K562 (cell line): ENCODE measurements at regions not wholly inside any gene's neighbourhood (a gene's known extent, or its start where the extent isn't known, plus 50 kb on each side); places are given as distances from the start of the nearest gene placed in this dataset.
A peak's percentile ranks its signal among the peaks of the same experiment; 100 is the strongest.

ENCODE experiments used
- ATAC-seq: fragments of 200-7000 bp; cut with Tn5 transposase; 3 replicates; pipeline ENCODE4 v1.9.1; 2020; ENCODE audit warnings: moderate library complexity
- BruUV-seq: library from RNA; stranded (reverse); fragments of 400-500 nt; replicated peaks from 2 replicates; lab custom pipeline; 2021; lab: Mats Ljungman, UMichigan
- CTCF ChIA-PET: fragments of 300-600 bp; formaldehyde crosslinking; extraction: SDS; loops from one replicate; lab custom pipeline; 2021; ENCODE audit warnings: low intra/inter-chr PET ratio; lab: Yijun Ruan, JAX
- POLR2A ChIA-PET: fragments of 300-600, 350-650 bp; sonication (Branson Sonifier 250); formaldehyde crosslinking; extraction: SDS; loops from one replicate; lab custom pipeline; 2021; ENCODE audit warnings: antibody characterized with exemption, inconsistent platforms; lab: Yijun Ruan, JAX
- DNase-seq, 4 experiments: peaks; one replicate each; pipeline versions ENCODE4 v3.0.0 to v3.0.0-alpha.2; 2011 to 2018; ENCODE audit warnings: low spot score in 3 of 4, mixed read lengths in 3 of 4; ENCODE audit errors: extremely low read depth in 1 of 4
- FAIRE-seq: peaks from 2 replicates; lab custom pipeline; 2011; peaks lifted over from hg19 to GRCh38; lab: Jason Lieb, UNC
- H2AFZ ChIP-seq: 2 replicates; pipeline ENCODE4 v1.6.0; 2011; ENCODE audit warnings: low read depth, low read length, control low read depth, inconsistent platforms
- H3K27ac ChIP-seq: fragments of 200-600 bp; 3 replicates; pipeline ENCODE4 v1.8.0; 2011; ENCODE audit warnings: low read depth, mild to moderate bottlenecking, control low read depth, inconsistent platforms, low read length, moderate library complexity, mixed read lengths; ENCODE audit errors: extremely low read depth
- H3K27me3 ChIP-seq, 2 experiments: fragments of 300-600 bp in 1 of 2; 2 replicates in 1 of 2; 3 replicates in 1 of 2; pipeline versions ENCODE4 v1.6.0 to v1.8.0; 2011; ENCODE audit warnings: inconsistent platforms in 2 of 2, low read length in 2 of 2, mild to moderate bottlenecking in 1 of 2, mixed read lengths in 1 of 2, moderate library complexity in 1 of 2; ENCODE audit not compliant: control insufficient read depth in 2 of 2, insufficient read depth in 2 of 2
- H3K36me3 ChIP-seq: fragments of 300-600 bp; 3 replicates; pipeline ENCODE4 v1.8.0; 2011; ENCODE audit warnings: mild to moderate bottlenecking, low read length, inconsistent platforms; ENCODE audit not compliant: control insufficient read depth, insufficient read depth
- H3K4me1 ChIP-seq, 2 experiments: fragments of 200-600 bp in 1 of 2; replicated peaks in 1 of 2; 2 replicates in 1 of 2; 3 replicates in 1 of 2; pipeline versions ENCODE4 v1.5.1 to v1.8.0; 2011; ENCODE audit warnings: inconsistent platforms in 2 of 2, low read length in 2 of 2, mild to moderate bottlenecking in 1 of 2, mixed read lengths in 1 of 2, moderate library complexity in 1 of 2; ENCODE audit not compliant: control insufficient read depth in 2 of 2, insufficient read depth in 2 of 2
- H3K4me2 ChIP-seq: 2 replicates; pipeline ENCODE4 v1.6.1; 2011; ENCODE audit warnings: low read length, control low read depth, inconsistent platforms, mixed read lengths; ENCODE audit not compliant: insufficient read depth
- H3K4me3 ChIP-seq: fragments of 200-600 bp; sonication (generic), shearing (Covaris generic); 2 replicates; pipeline ENCODE4 v1.5.1; 2016; ENCODE audit warnings: control low read depth, inconsistent platforms
- H3K79me2 ChIP-seq: fragments of 200-600 bp; 3 replicates; pipeline ENCODE4 v1.8.0; 2011; ENCODE audit warnings: low read length, inconsistent platforms; ENCODE audit not compliant: control insufficient read depth, insufficient read depth
- H3K9ac ChIP-seq, 2 experiments: 2 replicates each; pipeline versions ENCODE4 v1.6.0 to v1.6.1; 2011; ENCODE audit warnings: low read depth in 2 of 2, low read length in 2 of 2, control low read depth in 1 of 2, inconsistent platforms in 1 of 2, mild to moderate bottlenecking in 1 of 2, mixed read lengths in 1 of 2; ENCODE audit not compliant: insufficient read depth in 1 of 2
- H3K9me1 ChIP-seq: one replicate; pipeline ENCODE4 v1.6.0; 2011; ENCODE audit warnings: inconsistent platforms, mild to moderate bottlenecking, low read length, moderate library complexity; ENCODE audit not compliant: control insufficient read depth, insufficient read depth
- H3K9me3 ChIP-seq: replicated peaks from 2 replicates; pipeline ENCODE4 v1.5.1; 2011; ENCODE audit warnings: low read depth, low read length, inconsistent platforms; ENCODE audit not compliant: control insufficient read depth, insufficient read depth
- H4K20me1 ChIP-seq: replicated peaks from 2 replicates; pipeline ENCODE4 v1.6.1; 2011; ENCODE audit warnings: low read length, inconsistent platforms, mixed read lengths; ENCODE audit not compliant: control insufficient read depth, insufficient read depth
- CBX5 ChIP-seq: IDR thresholded peaks from 2 replicates; pipeline ENCODE4 v1.6.1; 2014; ENCODE audit warnings: low read depth, borderline replicate concordance
- E2F3 ChIP-seq: fragments of 250-450 bp; sonication (Bioruptor Pico); IDR thresholded peaks from 2 replicates; pipeline ENCODE4 v1.4.0; 2020; ENCODE audit warnings: mild to moderate bottlenecking
- EHMT2 ChIP-seq: fragments of 450-650 bp; IDR thresholded peaks from 2 replicates; pipeline ENCODE4 v1.6.1; 2018; ENCODE audit warnings: antibody characterized with exemption
- FOXA3 ChIP-seq, 2 experiments: fragments of 450-650 bp in 1 of 2; sonication (generic) in 1 of 2; formaldehyde crosslinking; IDR thresholded peaks in 1 of 2; conservative IDR thresholded peaks in 1 of 2; 2 replicates each; pipeline versions ENCODE4 v1.4.0 to v1.8.0; 2020 to 2022; ENCODE audit warnings: mild to moderate bottlenecking in 2 of 2, missing genetic modification reagents in 1 of 2
- FOXJ3 ChIP-seq: sonication (generic); formaldehyde crosslinking; IDR thresholded peaks from 2 replicates; pipeline ENCODE4 v1.4.0; 2020; ENCODE audit warnings: mild to moderate bottlenecking, missing genetic modification reagents
- KAT8 ChIP-seq: fragments of 450-650 bp; IDR thresholded peaks from 2 replicates; pipeline ENCODE4 v1.6.1; 2016; ENCODE audit warnings: low read depth, mild to moderate bottlenecking
- NCOA2 ChIP-seq, 2 experiments: fragments of 450-650 bp; IDR thresholded peaks; 2 replicates each; pipeline ENCODE4 v1.6.1; 2018; ENCODE audit warnings: mild to moderate bottlenecking in 2 of 2, moderate library complexity in 1 of 2; ENCODE audit not compliant: partially characterized antibody in 2 of 2
- NR2C1 ChIP-seq, 2 experiments: fragments of 450-650 bp; IDR thresholded peaks; 2 replicates each; pipeline ENCODE4 v1.6.1; 2017; ENCODE audit warnings: mild to moderate bottlenecking in 2 of 2, antibody characterized with exemption in 1 of 2, inconsistent platforms in 1 of 2, missing compliant biosample characterization in 1 of 2, missing genetic modification characterization in 1 of 2
- RAD21 ChIP-seq, 2 experiments: fragments of 250-450 bp in 1 of 2; fragments of 450-650 bp in 1 of 2; sonication (Bioruptor Pico) in 1 of 2; formaldehyde crosslinking in 1 of 2; IDR thresholded peaks in 1 of 2; conservative IDR thresholded peaks in 1 of 2; 2 replicates each; pipeline versions ENCODE4 v1.4.0 to v1.8.0; 2020 to 2022; ENCODE audit warnings: mild to moderate bottlenecking in 2 of 2, moderate library complexity in 1 of 2
- SAFB ChIP-seq: fragments of 200-400 bp; formaldehyde crosslinking; IDR thresholded peaks from 2 replicates; pipeline ENCODE4 v1.6.1; 2017; ENCODE audit warnings: low read depth, low read length, borderline replicate concordance
- SLC30A9 ChIP-seq: fragments of 250-450 bp; sonication (Bioruptor Pico); IDR thresholded peaks from 2 replicates; pipeline ENCODE4 v1.8.0; 2022; ENCODE audit warnings: mild to moderate bottlenecking, moderate library complexity
- SMARCC2 ChIP-seq: fragments of 450-650 bp; IDR thresholded peaks from 2 replicates; pipeline ENCODE4 v1.6.1; 2017; ENCODE audit warnings: antibody characterized with exemption, moderate library complexity, mild to moderate bottlenecking, low read depth
- TCFL5 ChIP-seq: fragments of 250-450 bp; sonication (Bioruptor Pico); conservative IDR thresholded peaks from 2 replicates; pipeline ENCODE4 v1.6.1; 2021; ENCODE audit warnings: mild to moderate bottlenecking, moderate library complexity, matching md5 sums
- ZBTB1 ChIP-seq: sonication (generic); formaldehyde crosslinking; IDR thresholded peaks from 2 replicates; pipeline ENCODE4 v1.8.1; 2023; ENCODE audit warnings: missing genetic modification reagents, low read depth, mild to moderate bottlenecking, borderline replicate concordance
- ZC3H11A ChIP-seq: IDR thresholded peaks from 2 replicates; pipeline ENCODE4 v1.6.1; 2012; ENCODE audit warnings: low read depth, low read length, improper control_type of control experiment
- ZNF263 ChIP-seq: sonication (generic); formaldehyde crosslinking; IDR thresholded peaks from 2 replicates; pipeline ENCODE4 v1.8.0; 2022; ENCODE audit warnings: mild to moderate bottlenecking, missing genetic modification reagents, borderline replicate concordance
- ZNF3 ChIP-seq: fragments of 250-450 bp; sonication (Bioruptor Pico); IDR thresholded peaks from 2 replicates; pipeline ENCODE4 v1.5.0; 2021; ENCODE audit warnings: mild to moderate bottlenecking, moderate library complexity
- ZNF589 ChIP-seq: fragments of 200-800 bp; sonication (Bioruptor generic); IDR thresholded peaks from 2 replicates; pipeline ENCODE4 v1.6.1; 2016; ENCODE audit warnings: low read depth, missing genetic modification characterization, missing compliant biosample characterization
- ZNF699 ChIP-seq: fragments of 250-450 bp; sonication (Bioruptor Pico); IDR thresholded peaks from 2 replicates; pipeline ENCODE4 v1.8.0; 2021; ENCODE audit warnings: mild to moderate bottlenecking, moderate library complexity; ENCODE audit not compliant: insufficient replicate concordance
- ZNF717 ChIP-seq: fragments of 250-450 bp; sonication (Bioruptor Pico); IDR thresholded peaks from 2 replicates; pipeline ENCODE4 v1.5.0; 2021
- ZNF780A ChIP-seq: fragments of 250-450 bp; sonication (Bioruptor Pico); IDR thresholded peaks from 2 replicates; pipeline ENCODE4 v1.5.0; 2021; ENCODE audit warnings: mild to moderate bottlenecking
- WGBS: fragments of 100-300 bp; shearing (Covaris generic); methylation state at CpG from one replicate; pipeline ENCODE4 v1.1.6; 2016; ENCODE audit warnings: low coverage, mixed read lengths; ENCODE audit not compliant: insufficient coverage; ENCODE audit errors: missing lambda C conversion rate; 5-methylcytosine and 5-hydroxymethylcytosine counted together
- in situ Hi-C: fragments of 300-500 bp; cut with MboI; formaldehyde crosslinking; loops from 4 replicates; pipeline ENCODE4 v1.15.0; 2018; ENCODE audit warnings: inconsistent platforms, mixed read lengths
- intact Hi-C: fragments of 100-400 bp; cut with micrococcal nuclease; formaldehyde crosslinking; loops from 2 replicates; pipeline ENCODE4 v1.14.2; 2022

DNA sequence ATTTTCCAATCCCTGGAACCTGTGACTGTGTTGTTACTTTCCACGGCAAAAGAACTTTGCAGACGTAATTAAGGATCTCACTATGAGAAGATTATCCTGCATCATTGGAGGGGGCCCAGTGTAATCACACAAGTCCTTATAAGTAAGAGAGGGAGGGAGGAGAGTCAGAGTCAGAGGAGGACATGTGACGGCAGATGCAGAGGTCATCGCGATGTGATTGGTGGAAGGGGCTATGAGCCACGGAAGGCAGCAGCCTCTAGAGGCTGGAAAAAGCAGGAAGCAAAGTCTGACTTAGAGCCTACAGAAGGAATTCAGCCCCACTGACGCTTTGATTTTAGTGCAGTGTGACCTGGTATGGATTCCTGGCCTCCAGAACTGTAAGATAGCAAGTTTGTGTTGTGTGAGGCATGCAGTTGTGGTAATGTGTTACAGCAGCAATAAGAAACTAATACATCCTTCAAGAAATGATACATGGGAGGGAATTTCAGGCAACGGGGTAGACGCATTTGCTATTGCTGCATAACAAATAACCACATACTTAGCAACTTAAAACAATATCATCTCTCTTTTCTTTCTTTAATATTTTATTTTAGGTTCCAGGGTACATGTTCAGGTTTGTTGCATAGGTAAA lies 112.7 kb upstream of the SERPINE2 start:
- FAIRE-seq (no peak), ATAC-seq (peak; percentile 77), DNase-seq (peak in 3 of 4 experiments; percentile 7 to 16 (median 13))
- no TSS peak for BruUV-seq
- no peak overlapping the region for H3K27ac ChIP-seq
- H3K9me3 ChIP-seq: no peaks in the 10 kb centered on the region
- no peak overlapping the region for H2AFZ ChIP-seq
- H3K27me3 ChIP-seq: no peaks in the 10 kb centered on the region
- H3K4me3 ChIP-seq: no peak overlapping the region
- no peaks in the 10 kb centered on the region for H3K36me3 ChIP-seq
- in situ Hi-C loops: no loop called here
- H3K79me2 ChIP-seq: no peaks in the 10 kb centered on the region
- H3K4me2 ChIP-seq: no peak overlapping the region
- H3K9me1 ChIP-seq: no peaks in the 10 kb centered on the region
- intact Hi-C loops: no loop called here
- H4K20me1 ChIP-seq: no peaks in the 10 kb centered on the region
- CTCF ChIA-PET: no interaction called here
- 0% methylated on average over 6 of the region's 9 CpGs for WGBS
- POLR2A ChIA-PET: no interaction called here
- H3K4me1 ChIP-seq: no peaks in the 10 kb centered on the region
- H3K9ac ChIP-seq: no peak overlapping the region
- TF ChIP-seq CBX5 (no peak), SLC30A9 (CRISPR knock-in tag) (no peak), ZNF3 (CRISPR knock-in tag) (no peak), NR2C1 (IDR thresholded peaks at IDR 0.05) (0 out of 2 replicates have a peak, but pooled peaks have one; percentile 16), NR2C1 (tag; IDR thresholded peaks at IDR 0.05) (no peak), ZBTB1 (no peak), E2F3 (CRISPR knock-in tag) (no peak), RAD21 (CRISPR knock-in tag; conservative IDR thresholded peaks at IDR 0.05 in 1 of 2, IDR thresholded peaks at IDR 0.05 in 1 of 2) (no peak), ZNF717 (CRISPR knock-in tag) (no peak), NCOA2 (IDR thresholded peaks at IDR 0.05; ENCODE audit: partially characterized antibody in 2 of 2) (no peak), KAT8 (no peak), FOXA3 (CRISPR knock-in tag; conservative IDR thresholded peaks at IDR 0.05 in 1 of 2, IDR thresholded peaks at IDR 0.05 in 1 of 2) (no peak), FOXJ3 (CRISPR knock-in tag) (no peak), SMARCC2 (no peak), TCFL5 (no peak), SAFB (no peak), ZC3H11A (no peak), ZNF263 (CRISPR knock-in tag) (no peak), ZNF780A (CRISPR knock-in tag) (no peak), EHMT2 (no peak), ZNF699 (CRISPR knock-in tag) (no peak), ZNF589 (CRISPR knock-in tag) (no peak)
